HUDEP-2 (cell line): ENCODE measurements at regions not wholly inside any gene's neighbourhood (a gene's known extent, or its start where the extent isn't known, plus 50 kb on each side); places are given as distances from the start of the nearest gene placed in this dataset.

Experiments used
- DNase-seq, 76 experiments: peaks; one replicate each; lab custom pipeline; 2025; ENCODE audit not compliant: unreplicated experiment in 76 of 76; lab: John Stamatoyannopoulos, UW

DNA sequence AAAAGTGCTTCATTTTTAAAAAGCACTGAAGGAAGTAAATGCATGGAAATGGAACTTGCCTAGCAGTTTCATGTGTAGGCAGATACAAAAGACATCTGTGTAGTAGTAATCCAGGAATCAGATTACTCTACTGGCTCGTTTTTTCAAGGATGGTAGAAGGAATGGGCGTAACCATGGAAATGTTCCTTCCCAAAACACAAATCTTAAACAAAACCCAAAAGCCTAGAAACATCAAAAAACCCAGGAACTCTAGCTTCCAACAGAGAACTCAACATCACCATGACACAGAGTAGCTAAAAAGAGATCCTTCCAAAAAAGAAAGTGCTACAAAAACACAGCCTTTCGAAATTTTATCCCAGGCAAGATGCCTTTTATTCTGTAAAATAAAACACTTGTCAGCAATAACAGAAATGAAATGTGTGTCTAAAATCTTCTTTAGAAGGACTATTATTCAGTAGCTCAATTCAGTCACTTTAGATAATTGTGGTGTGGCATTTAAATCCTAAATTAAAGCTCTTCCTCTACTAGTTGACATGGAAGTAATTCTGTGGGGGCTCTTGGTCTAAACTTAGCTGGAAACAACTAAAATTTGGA is 81.7 kb downstream of the FAM217A start:
- no peak for DNase-seq

DNA sequence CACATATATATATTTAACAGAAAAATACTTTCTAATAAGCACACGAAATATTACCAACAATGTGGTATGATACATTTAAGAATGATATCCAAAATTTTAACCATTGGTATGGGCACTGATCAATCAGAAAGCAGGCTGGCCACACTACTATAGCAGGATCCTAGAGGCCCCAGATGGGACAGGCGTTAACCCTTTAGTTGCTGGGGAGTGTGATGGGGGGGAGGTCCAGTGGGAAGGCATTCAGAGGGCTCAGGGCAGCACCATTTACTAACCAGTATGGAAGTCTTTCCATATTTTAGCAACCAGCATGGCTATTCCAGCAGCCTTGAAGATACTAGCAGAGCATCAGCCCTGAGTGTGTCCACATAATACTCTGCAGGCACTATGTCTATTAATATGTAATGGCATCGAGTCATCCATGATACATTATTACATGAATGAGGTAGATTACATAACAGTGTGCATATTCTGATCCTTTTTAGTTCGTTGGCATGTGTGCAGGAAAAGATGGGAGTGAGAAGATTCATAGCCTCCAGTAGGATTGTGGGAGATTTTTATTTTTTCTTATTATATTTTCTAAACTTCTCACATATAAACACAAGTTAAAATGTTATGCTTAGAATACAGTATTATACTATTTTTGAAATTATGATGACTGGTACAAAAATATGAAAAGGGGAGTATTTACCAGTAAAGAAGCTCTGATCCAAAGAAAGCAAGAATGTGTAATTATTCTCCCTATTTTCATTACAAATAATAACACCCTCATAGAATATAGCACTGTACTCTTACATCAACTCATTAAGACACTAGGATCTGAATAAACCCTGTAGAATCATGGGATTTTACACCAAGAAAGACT is 78.9 kb downstream of the FAM217A start:
- no peak for DNase-seq

DNA sequence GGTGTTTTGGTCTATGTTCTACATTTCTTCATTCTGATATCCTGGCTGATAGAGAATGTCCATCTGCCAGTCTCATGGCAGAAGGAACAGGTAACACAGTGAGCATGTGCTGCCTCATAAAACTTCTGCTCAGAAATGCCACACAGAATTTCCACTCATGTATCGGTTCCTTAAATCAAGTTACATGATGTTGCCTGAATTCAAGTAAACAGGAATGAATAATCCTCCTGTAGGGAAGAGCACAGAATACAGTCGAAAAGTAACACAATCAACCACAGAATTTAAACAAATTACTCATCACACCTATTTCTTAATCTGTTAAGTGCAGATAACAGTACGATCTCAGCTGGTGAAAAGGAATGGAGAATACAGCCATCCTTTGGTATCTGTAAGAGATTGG is 74.7 kb downstream of the FAM217A start:
- DNase-seq: no peak

DNA sequence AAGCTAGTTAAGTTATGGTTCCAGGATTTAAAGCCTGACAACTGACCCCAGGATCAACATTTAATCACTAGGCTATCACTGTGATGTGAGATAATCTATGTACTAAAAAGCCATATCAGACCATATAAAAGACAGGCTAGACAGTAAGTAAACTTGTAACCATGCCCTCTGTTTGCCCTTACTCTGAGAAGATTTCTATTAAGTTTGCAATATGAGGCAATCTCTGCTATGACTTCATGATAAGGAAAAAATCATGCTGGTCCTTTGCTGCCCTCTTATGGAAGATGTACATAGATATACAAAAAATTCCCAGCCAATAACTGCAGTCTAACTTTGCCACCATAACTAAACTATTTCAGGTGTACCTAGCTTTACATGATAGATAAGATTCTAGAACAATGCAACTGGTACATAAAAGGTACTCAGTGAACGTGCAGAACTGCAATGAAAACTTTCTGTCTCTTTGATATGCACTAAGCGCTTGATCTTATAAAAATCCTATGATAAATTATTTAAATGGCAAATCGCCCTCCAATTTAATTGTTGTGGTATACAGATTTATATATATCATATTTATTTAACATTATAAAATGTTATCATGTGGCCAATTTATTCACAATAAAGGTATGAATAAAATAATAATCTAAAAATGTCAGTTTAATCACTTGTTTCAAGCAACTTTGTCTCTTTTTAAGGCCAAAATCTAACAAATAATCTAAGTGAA is 70.5 kb downstream of the FAM217A start:
- DNase-seq: peak in 11 of 76 experiments; percentile 4 to 50 (median 35)

DNA sequence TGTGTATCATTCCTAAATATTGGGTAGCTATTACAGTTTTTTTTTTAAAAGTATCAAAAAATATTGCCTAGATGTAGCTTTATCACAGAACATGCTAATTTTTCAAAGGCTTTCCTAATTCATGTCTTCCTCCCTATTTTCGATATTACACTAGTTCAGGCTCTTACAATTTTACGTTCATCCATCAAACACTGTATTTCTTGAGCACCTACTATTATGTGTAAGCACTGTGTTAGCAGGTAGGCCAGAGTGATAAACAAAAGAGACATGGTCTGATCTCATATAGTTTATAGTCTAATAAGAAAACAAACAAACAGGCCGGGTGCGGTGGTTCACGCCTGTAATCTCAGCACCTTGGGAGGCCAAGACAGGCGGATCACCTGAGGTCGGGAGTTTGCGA is 69.5 kb downstream of the FAM217A start:
- DNase-seq: no peak

DNA sequence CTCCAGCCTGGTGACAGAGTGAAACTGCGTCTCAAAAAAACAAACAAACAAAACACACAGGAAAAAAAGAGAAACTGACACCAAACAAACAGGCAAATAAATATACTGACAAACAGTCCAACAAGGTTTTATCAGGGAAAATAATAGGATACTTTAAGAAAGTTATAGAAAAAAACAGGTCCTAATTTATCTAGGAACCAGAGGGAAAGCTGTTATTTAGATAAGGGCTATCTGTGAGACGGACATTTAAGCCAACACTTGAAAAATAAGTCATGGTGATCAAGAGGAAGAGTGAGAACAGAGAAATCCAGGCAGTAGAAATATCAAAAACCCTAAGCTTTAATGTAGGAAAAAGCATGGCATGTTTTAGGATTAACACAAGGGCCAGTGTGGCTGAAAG is 68.9 kb downstream of the FAM217A start:
- no peak for DNase-seq

DNA sequence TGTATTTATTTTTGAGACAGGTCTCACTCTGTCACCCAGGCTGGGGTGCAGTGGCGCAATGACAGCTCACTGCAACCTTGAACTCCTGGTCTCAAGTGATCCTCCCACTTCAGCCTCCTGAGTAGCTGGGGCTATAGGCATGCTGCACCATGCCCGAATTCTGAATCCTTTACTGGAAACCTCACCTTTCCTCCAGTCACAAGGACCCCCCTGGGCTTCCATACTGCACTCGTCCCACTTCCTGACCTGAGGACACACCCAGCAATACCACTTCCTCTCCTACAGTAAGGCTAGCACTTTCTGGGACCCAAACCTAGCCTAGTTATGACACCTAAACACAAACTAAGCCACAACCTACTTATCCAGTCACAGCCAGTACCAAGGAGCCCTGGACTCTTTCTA is 68.2 kb downstream of the FAM217A start:
- peak in 4 of 76 experiments; percentile 16 to 26 (median 24) for DNase-seq

DNA sequence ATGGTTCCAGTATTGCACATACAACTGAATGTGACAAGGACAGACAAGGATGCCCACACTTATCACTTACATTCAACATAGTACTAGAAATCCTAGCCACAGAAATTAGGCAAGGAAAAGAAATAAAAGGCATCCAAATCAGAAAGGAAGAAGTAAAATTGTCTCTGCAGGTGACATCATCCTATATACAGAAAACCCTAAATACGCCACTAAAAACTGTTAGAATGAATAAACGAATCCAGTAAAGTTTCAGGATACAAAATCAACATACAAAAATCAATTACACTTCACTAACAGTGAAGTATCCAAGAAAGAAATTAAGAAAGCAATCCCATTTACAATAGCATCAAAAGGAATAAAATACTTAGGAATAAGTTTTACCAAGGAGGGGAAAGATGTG is 66.1 kb downstream of the FAM217A start:
- DNase-seq: no peak

DNA sequence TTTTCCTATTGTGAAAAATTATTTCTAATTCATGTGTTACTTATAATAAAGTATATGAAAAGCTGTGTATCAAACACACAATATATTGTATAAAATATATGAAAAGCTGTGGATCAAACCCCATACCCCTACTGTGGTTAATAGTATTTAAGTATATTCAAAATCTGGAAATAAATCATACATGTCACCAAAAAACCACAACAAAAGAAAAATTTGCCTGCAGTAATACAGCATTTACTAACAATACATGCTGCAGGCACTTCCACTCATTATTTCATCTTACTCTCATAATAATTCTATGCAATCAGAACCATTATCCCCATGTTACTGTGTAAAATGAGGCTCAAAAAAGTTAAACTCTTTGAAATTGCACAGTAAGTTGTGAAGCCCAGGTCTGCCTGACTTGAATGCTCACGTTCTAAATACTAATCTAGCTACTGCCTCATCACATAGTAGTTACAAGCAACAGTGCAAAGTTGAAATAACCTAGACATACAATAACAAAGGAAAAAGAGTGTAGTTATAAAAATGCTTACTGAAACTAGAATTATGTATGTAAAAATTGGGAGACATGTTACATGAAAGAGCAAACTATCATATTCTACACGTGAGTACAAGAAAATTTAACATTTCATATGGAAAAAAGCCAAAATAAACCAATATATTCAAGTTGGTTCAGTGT is 61.7 kb downstream of the FAM217A start:
- DNase-seq: peak in 2 of 76 experiments; percentile 42 to 47

DNA sequence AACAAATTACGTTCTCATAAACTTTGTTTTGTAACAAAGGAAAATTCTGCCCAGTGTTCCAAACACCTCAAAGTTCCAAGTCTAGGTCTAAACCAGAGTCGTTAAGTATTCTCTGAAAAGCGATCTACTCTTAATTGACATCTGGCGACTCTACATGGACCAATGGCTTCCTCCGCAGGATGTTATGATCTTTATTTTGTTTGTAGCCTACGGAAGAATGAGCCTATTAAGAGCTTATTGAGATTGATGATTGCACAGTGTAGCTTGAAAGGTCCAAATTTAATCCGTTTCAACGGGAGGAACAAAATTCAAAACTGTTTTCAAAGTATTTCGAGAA is 61.1 kb downstream of the FAM217A start:
- DNase-seq: peak in 13 of 76 experiments; percentile 40 to 74 (median 52)

DNA sequence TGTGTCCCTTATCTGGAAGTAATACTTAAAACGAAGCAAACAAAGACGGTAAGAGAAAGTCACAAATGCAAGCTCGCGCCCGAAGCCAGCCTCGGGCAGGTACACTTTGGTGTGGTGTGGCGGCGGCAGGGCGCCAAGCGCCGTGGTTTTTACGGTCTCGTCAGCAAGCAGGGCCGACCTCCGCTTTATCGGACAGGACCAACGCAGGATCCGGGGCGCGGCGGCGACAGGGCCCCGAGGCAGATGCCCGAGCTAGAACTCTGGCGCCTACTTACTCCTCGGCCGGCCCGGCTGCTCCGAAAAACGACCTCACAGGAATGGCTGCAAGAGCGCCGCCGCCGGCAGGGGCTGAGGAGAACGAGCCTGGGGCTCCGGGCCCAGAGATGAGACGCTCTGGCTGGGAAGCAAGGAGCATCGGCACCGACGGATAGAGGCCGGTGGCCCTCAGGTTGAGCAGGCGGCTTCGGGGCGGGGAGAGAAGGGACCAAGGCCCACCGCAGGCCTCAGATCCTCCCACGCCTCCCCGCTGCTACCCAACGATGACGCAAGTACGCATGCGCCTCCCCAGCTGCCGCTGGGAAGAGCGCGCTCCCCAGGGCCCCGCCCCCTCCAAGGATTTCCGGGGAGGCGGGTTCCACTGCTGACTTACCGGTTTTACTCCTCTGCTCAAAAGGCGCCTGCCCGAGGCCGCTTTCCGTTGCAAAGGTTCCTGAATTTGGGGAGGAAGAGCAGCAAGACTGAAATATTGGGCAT is 60.6 kb downstream of the FAM217A start:
- DNase-seq: peak; percentile 57 to 98 (median 96)
